ENCODE measurements at regions not wholly inside any gene's neighbourhood (a gene's known extent, or its start where the extent isn't known, plus 50 kb on each side); places are given as distances from the start of the nearest gene placed in this dataset.

DNA sequence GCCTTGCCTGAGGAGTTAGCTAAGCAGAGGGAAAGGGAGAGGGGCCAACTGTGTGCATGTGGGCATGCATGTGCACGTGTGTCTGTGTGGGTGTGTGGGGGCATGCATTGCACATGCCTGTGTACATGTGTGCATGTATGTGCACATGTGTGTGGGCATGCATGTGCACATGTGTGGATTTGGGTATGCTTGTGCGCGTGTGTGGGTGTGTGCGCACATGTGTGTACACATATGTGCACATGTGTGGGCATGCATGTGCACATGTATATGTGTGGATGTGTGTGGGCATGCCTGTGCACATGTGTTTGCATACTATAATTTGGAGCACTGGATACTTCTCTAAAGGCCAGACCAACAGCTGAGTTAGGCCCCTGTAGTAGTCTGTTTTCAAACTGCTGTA, 350.0 kb downstream of the PRDM2 start:
- Histone ChIP-seq H2AFZ (ENCODE audit: low read length) (no peak overlapping the region), H2AK5ac (ENCODE audit: low read depth, low read length) (no peak overlapping the region), H3K27me3 (ENCODE audit: control insufficient read depth in 3 of 3, insufficient read depth in 3 of 3, low read depth in 1 of 3, low read length in 3 of 3) (no peaks in the 10 kb centered on the region), H3K27ac (replicated peaks; ENCODE audit: low read length) (no peak overlapping the region), H2BK5ac (ENCODE audit: low read length) (no peak overlapping the region), H3K4ac (ENCODE audit: low read length) (no peak overlapping the region), H3K79me1 (ENCODE audit: low read depth, low read length) (no peaks in the 10 kb centered on the region), H3K4me1 (ENCODE audit: control insufficient read depth in 2 of 2, insufficient read depth in 1 of 2, low read depth in 1 of 2, low read length in 2 of 2) (peaks cover 0 to 3% of the 10 kb centered on the region in 2 donors), H2BK12ac (ENCODE audit: low read length) (no peak overlapping the region), H4K8ac (ENCODE audit: low read depth, low read length) (peak overlapping the region; percentile 19), H4K91ac (ENCODE audit: low read depth, low read length, poor library complexity) (peak overlapping the region; percentile 3), H3K9me3 (replicated peaks in 1 of 2; ENCODE audit: control insufficient read depth in 2 of 2, insufficient read depth in 1 of 2, low read depth in 1 of 2, low read length in 2 of 2) (peaks cover 0 to 3% of the 10 kb centered on the region in 2 donors), H3K14ac (ENCODE audit: low read length) (peak overlapping the region; percentile 73), H3K4me3 (ENCODE audit: low read length in 2 of 2) (peak overlapping the region in 1 of 2 donors; percentile 59), H2BK120ac (ENCODE audit: low read depth, low read length) (no peak overlapping the region), H3K18ac (ENCODE audit: low read length) (peak overlapping the region; percentile 62), H3K36me3 (replicated peaks in 1 of 2; ENCODE audit: control insufficient read depth in 2 of 2, insufficient read depth in 2 of 2, low read length in 2 of 2) (no peaks in the 10 kb centered on the region), H3K9ac (ENCODE audit: low read depth, low read length, poor library complexity) (peak overlapping the region; percentile 64), H3K23ac (ENCODE audit: low read depth, low read length, poor library complexity) (peak overlapping the region; percentile 46), H2BK15ac (ENCODE audit: low read length) (no peak overlapping the region), H3K4me2 (ENCODE audit: insufficient read depth, low read length, poor library complexity, severe bottlenecking) (no peak overlapping the region)
- no CpG with 5 or more reads among the region's 4 CpGs for WGBS, 2 donors (ENCODE audit: extremely low coverage in 2 of 2, insufficient read length in 2 of 2, insufficient replicate concordance in 1 of 2)
- DNase-seq (ENCODE audit: low spot score) = no peak

DNA sequence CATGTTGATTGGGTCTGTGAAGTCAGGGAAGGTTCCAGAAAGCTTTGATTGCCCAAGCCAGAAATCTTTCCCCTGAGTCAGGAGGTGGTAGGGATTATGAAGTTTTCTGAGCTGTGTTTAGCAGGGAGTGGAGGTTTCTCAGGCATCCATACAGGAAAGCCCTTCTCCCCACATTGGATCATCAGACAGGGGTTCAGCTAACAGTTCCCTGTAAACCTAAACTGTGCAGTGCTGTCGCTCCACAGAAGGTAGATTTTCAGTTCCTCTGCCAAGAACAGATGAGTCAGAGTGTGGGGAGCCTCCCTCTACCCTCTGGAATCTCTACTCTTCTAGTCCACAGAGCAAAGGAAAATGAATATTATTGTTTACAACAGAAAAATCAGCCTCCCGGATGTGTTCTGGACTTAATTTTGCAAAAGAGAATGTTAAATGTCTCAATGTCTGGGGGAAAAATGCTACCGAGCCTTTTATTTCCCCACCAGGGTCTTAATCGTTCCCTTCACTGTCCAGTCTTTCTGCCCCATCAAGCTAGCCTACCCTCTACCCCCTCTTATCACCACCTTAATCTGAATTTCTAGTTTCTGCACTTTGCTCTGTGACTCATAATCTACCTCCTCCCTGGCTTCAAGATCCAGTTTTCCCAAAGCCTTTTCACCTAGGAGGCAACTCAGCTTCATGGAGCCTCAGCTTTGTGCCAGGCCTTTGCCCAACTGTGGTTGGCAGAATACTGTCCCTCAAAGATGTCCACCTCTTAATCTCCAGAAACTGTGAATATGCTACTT, 355.6 kb downstream of the PRDM2 start:
- Histone ChIP-seq H3K79me1 (ENCODE audit: low read depth, low read length) (no peaks in the 10 kb centered on the region), H3K4me2 (ENCODE audit: insufficient read depth, low read length, poor library complexity, severe bottlenecking) (no peak overlapping the region), H3K4me1 (ENCODE audit: control insufficient read depth in 2 of 2, insufficient read depth in 1 of 2, low read depth in 1 of 2, low read length in 2 of 2) (peaks cover 0 to 3% of the 10 kb centered on the region in 2 donors), H2BK5ac (ENCODE audit: low read length) (no peak overlapping the region), H3K23ac (ENCODE audit: low read depth, low read length, poor library complexity) (no peak overlapping the region), H2BK12ac (ENCODE audit: low read length) (no peak overlapping the region), H3K27me3 (ENCODE audit: control insufficient read depth in 3 of 3, insufficient read depth in 3 of 3, low read depth in 1 of 3, low read length in 3 of 3) (no peaks in the 10 kb centered on the region), H2AFZ (ENCODE audit: low read length) (no peak overlapping the region), H4K8ac (ENCODE audit: low read depth, low read length) (no peak overlapping the region), H2AK5ac (ENCODE audit: low read depth, low read length) (no peak overlapping the region), H4K91ac (ENCODE audit: low read depth, low read length, poor library complexity) (no peak overlapping the region), H3K4ac (ENCODE audit: low read length) (no peak overlapping the region), H3K9ac (ENCODE audit: low read depth, low read length, poor library complexity) (no peak overlapping the region), H3K9me3 (replicated peaks in 1 of 2; ENCODE audit: control insufficient read depth in 2 of 2, insufficient read depth in 1 of 2, low read depth in 1 of 2, low read length in 2 of 2) (no peaks in the 10 kb centered on the region), H2BK120ac (ENCODE audit: low read depth, low read length) (no peak overlapping the region), H3K27ac (replicated peaks; ENCODE audit: low read length) (no peak overlapping the region), H2BK15ac (ENCODE audit: low read length) (no peak overlapping the region), H3K4me3 (ENCODE audit: low read length in 2 of 2) (no peak overlapping the region), H3K36me3 (replicated peaks in 1 of 2; ENCODE audit: control insufficient read depth in 2 of 2, insufficient read depth in 2 of 2, low read length in 2 of 2) (no peaks in the 10 kb centered on the region), H3K18ac (ENCODE audit: low read length) (no peak overlapping the region), H3K14ac (ENCODE audit: low read length) (no peak overlapping the region)
- WGBS, 2 donors (ENCODE audit: extremely low coverage in 2 of 2, insufficient read length in 2 of 2, insufficient replicate concordance in 1 of 2) = no CpG with 5 or more reads among the region's 4 CpGs
- DNase-seq (ENCODE audit: low spot score) = no peak

GRCh38 chr1:14057640-14058039, 357.7 kb downstream of the PRDM2 start:
- DNase-seq (ENCODE audit: low spot score) = no peak
- Histone ChIP-seq H2BK120ac (ENCODE audit: low read depth, low read length) (no peak overlapping the region), H2BK15ac (ENCODE audit: low read length) (no peak overlapping the region), H3K4me3 (ENCODE audit: low read length in 2 of 2) (no peak overlapping the region), H3K9me3 (replicated peaks in 1 of 2; ENCODE audit: control insufficient read depth in 2 of 2, insufficient read depth in 1 of 2, low read depth in 1 of 2, low read length in 2 of 2) (no peaks in the 10 kb centered on the region), H3K27me3 (ENCODE audit: control insufficient read depth in 3 of 3, insufficient read depth in 3 of 3, low read depth in 1 of 3, low read length in 3 of 3) (no peaks in the 10 kb centered on the region), H3K9ac (ENCODE audit: low read depth, low read length, poor library complexity) (no peak overlapping the region), H3K36me3 (replicated peaks in 1 of 2; ENCODE audit: control insufficient read depth in 2 of 2, insufficient read depth in 2 of 2, low read length in 2 of 2) (no peaks in the 10 kb centered on the region), H3K79me1 (ENCODE audit: low read depth, low read length) (no peaks in the 10 kb centered on the region), H3K18ac (ENCODE audit: low read length) (no peak overlapping the region), H3K4me1 (ENCODE audit: control insufficient read depth in 2 of 2, insufficient read depth in 1 of 2, low read depth in 1 of 2, low read length in 2 of 2) (peaks cover 0 to 3% of the 10 kb centered on the region in 2 donors), H2BK12ac (ENCODE audit: low read length) (no peak overlapping the region), H3K14ac (ENCODE audit: low read length) (no peak overlapping the region), H4K8ac (ENCODE audit: low read depth, low read length) (no peak overlapping the region), H2AK5ac (ENCODE audit: low read depth, low read length) (no peak overlapping the region), H3K23ac (ENCODE audit: low read depth, low read length, poor library complexity) (no peak overlapping the region), H3K4me2 (ENCODE audit: insufficient read depth, low read length, poor library complexity, severe bottlenecking) (no peak overlapping the region), H3K4ac (ENCODE audit: low read length) (no peak overlapping the region), H2AFZ (ENCODE audit: low read length) (no peak overlapping the region), H3K27ac (replicated peaks; ENCODE audit: low read length) (no peak overlapping the region), H4K91ac (ENCODE audit: low read depth, low read length, poor library complexity) (no peak overlapping the region), H2BK5ac (ENCODE audit: low read length) (no peak overlapping the region)
- no CpG with 5 or more reads among the region's 3 CpGs for WGBS, 2 donors (ENCODE audit: extremely low coverage in 2 of 2, insufficient read length in 2 of 2, insufficient replicate concordance in 1 of 2)

DNA sequence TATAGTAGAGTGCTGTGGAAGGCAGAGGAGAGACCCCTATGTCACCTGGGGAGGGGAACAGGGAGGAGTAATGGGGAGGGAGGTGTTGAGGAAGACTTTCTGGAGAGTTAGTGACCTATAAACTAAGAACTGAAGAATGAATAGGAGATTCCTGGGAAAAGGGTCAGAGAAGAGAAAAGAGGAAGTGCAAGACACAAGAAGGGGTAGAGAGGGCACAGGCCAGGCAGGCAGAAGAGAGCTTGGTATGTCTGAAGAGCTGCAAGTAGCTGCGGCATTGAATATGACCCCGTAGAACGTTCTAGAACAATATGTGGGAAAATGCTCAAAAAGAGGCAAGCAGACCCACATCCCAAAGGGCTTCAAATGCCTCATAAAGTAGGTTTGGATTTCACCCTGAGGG, 361.2 kb downstream of the PRDM2 start:
- H3K18ac ChIP-seq (ENCODE audit: low read length) = no peak overlapping the region
- H2AFZ ChIP-seq (ENCODE audit: low read length) = no peak overlapping the region
- no CpG with 5 or more reads among the region's 3 CpGs for WGBS, 2 donors (ENCODE audit: extremely low coverage in 2 of 2, insufficient read length in 2 of 2, insufficient replicate concordance in 1 of 2)
- H3K9me3 ChIP-seq (replicated peaks in 1 of 2; ENCODE audit: control insufficient read depth in 2 of 2, insufficient read depth in 1 of 2, low read depth in 1 of 2, low read length in 2 of 2) = no peaks in the 10 kb centered on the region
- no peak overlapping the region for H3K4me2 ChIP-seq (ENCODE audit: insufficient read depth, low read length, poor library complexity, severe bottlenecking)
- no peak overlapping the region for H3K23ac ChIP-seq (ENCODE audit: low read depth, low read length, poor library complexity)
- H4K91ac ChIP-seq (ENCODE audit: low read depth, low read length, poor library complexity) = no peak overlapping the region
- no peak overlapping the region for H3K4ac ChIP-seq (ENCODE audit: low read length)
- peaks cover 0 to 2% (median 0%) of the 10 kb centered on the region in 3 experiments for H3K27me3 ChIP-seq (ENCODE audit: control insufficient read depth in 3 of 3, insufficient read depth in 3 of 3, low read depth in 1 of 3, low read length in 3 of 3)
- no peak overlapping the region for H2AK5ac ChIP-seq (ENCODE audit: low read depth, low read length)
- H2BK12ac ChIP-seq (ENCODE audit: low read length) = no peak overlapping the region
- no peak overlapping the region for H3K4me3 ChIP-seq (ENCODE audit: low read length in 2 of 2)
- H3K27ac ChIP-seq (replicated peaks; ENCODE audit: low read length) = no peak overlapping the region
- H3K4me1 ChIP-seq (ENCODE audit: control insufficient read depth in 2 of 2, insufficient read depth in 1 of 2, low read depth in 1 of 2, low read length in 2 of 2) = no peaks in the 10 kb centered on the region
- H2BK15ac ChIP-seq (ENCODE audit: low read length) = no peak overlapping the region
- no peak overlapping the region for H3K9ac ChIP-seq (ENCODE audit: low read depth, low read length, poor library complexity)
- no peaks in the 10 kb centered on the region for H3K79me1 ChIP-seq (ENCODE audit: low read depth, low read length)
- no peak overlapping the region for H2BK120ac ChIP-seq (ENCODE audit: low read depth, low read length)
- no peak overlapping the region for H4K8ac ChIP-seq (ENCODE audit: low read depth, low read length)
- H3K36me3 ChIP-seq (replicated peaks in 1 of 2; ENCODE audit: control insufficient read depth in 2 of 2, insufficient read depth in 2 of 2, low read length in 2 of 2) = no peaks in the 10 kb centered on the region
- H2BK5ac ChIP-seq (ENCODE audit: low read length) = no peak overlapping the region
- no peak for DNase-seq (ENCODE audit: low spot score)
- H3K14ac ChIP-seq (ENCODE audit: low read length) = no peak overlapping the region
